NT2/D1 (cell line): ENCODE measurements at regions not wholly inside any gene's neighbourhood (a gene's known extent, or its start where the extent isn't known, plus 50 kb on each side); places are given as distances from the start of the nearest gene placed in this dataset.

Experiments used
- SUZ12 ChIP-seq: IDR thresholded peaks from 2 replicates; pipeline ENCODE4 v1.6.1; 2011; ENCODE audit not compliant: insufficient read length, insufficient read depth; ENCODE audit errors: extremely low read depth
- YY1 ChIP-seq: IDR thresholded peaks from 2 replicates; pipeline ENCODE4 v1.6.1; 2011; ENCODE audit not compliant: insufficient read length, insufficient read depth
- ZNF274 ChIP-seq: IDR thresholded peaks from 2 replicates; pipeline ENCODE4 v1.6.1; 2011; ENCODE audit warnings: mild to moderate bottlenecking, low read depth, low read length

- no peak for TF ChIP-seq SUZ12
- no peak for TF ChIP-seq ZNF274
- TF ChIP-seq YY1 = no peak
Observed at GRCh38 chrX:130531066-130531465, 129.3 kb downstream of the RBMX2 start.
